HepG2 (cell line): ENCODE measurements at regions not wholly inside any gene's neighbourhood (a gene's known extent, or its start where the extent isn't known, plus 50 kb on each side); places are given as distances from the start of the nearest gene placed in this dataset.

Experiments used
- ATAC-seq: fragments of 200-7000 bp; cut with Tn5 transposase; 3 replicates; pipeline ENCODE4 v1.9.1; 2020; ENCODE audit warnings: mild to moderate bottlenecking, moderate library complexity
- BruUV-seq: library from RNA; stranded (reverse); fragments of 400-500 nt; replicated peaks from 2 replicates; lab custom pipeline; 2021; lab: Mats Ljungman, UMichigan
- CTCF ChIA-PET: fragments of 300-600 bp; formaldehyde crosslinking; extraction: SDS; loops from one replicate; lab custom pipeline; 2021; ENCODE audit warnings: low total read pairs, inconsistent platforms, low intra/inter-chr PET ratio; lab: Yijun Ruan, JAX
- POLR2A ChIA-PET: fragments of 350-600 bp; sonication (Branson Sonifier 250); formaldehyde crosslinking; loops from one replicate; lab custom pipeline; 2020; ENCODE audit warnings: antibody characterized with exemption, inconsistent platforms; lab: Yijun Ruan, JAX
- DNase-seq: peaks from one replicate; pipeline ENCODE4 v3.0.0-alpha.2; 2015; ENCODE audit warnings: low spot score
- FAIRE-seq: peaks from 3 replicates; lab custom pipeline; 2011; peaks lifted over from hg19 to GRCh38; lab: Jason Lieb, UNC
- H2AFZ ChIP-seq: one replicate; pipeline ENCODE4 v1.6.1; 2011; ENCODE audit warnings: low read length, inconsistent platforms
- H3K27ac ChIP-seq: fragments of 300-600 bp; 3 replicates; pipeline ENCODE4 v1.8.0; 2011; ENCODE audit warnings: mixed run types, mild to moderate bottlenecking, mixed read lengths, low read length, inconsistent platforms; ENCODE audit not compliant: insufficient read depth; ENCODE audit errors: extremely low read length
- H3K27me3 ChIP-seq, 2 experiments: fragments of 200-600 bp in 1 of 2; 2 replicates in 1 of 2; 3 replicates in 1 of 2; pipeline versions ENCODE4 v1.6.0 to v1.8.0; 2011; ENCODE audit warnings: low read length in 2 of 2, mild to moderate bottlenecking in 2 of 2, moderate library complexity in 2 of 2, inconsistent platforms in 1 of 2; ENCODE audit not compliant: insufficient read depth in 2 of 2, control insufficient read depth in 1 of 2
- H3K36me3 ChIP-seq, 2 experiments: fragments of 200-600 bp in 1 of 2; replicated peaks in 1 of 2; 2 replicates in 1 of 2; 3 replicates in 1 of 2; pipeline versions ENCODE4 v1.5.1 to v1.8.0; 2011; ENCODE audit warnings: low read length in 2 of 2, inconsistent platforms in 1 of 2; ENCODE audit not compliant: insufficient read depth in 2 of 2, control insufficient read depth in 1 of 2
- H3K4me1 ChIP-seq: 2 replicates; pipeline ENCODE4 v1.5.1; 2012; ENCODE audit warnings: low read length, inconsistent platforms; ENCODE audit not compliant: insufficient read depth
- H3K4me2 ChIP-seq: 2 replicates; pipeline ENCODE4 v1.6.0; 2011; ENCODE audit warnings: low read depth, low read length, inconsistent platforms
- H3K4me3 ChIP-seq, 3 experiments: fragments of 200-600 bp in 1 of 3; sonication (generic), shearing (Covaris generic) in 1 of 3; replicated peaks in 1 of 3; 2 replicates each; pipeline ENCODE4 v1.5.1; 2011 to 2016; ENCODE audit warnings: low read length in 3 of 3, inconsistent platforms in 2 of 3, low read depth in 2 of 3, mild to moderate bottlenecking in 2 of 3, control low read depth in 1 of 3, mixed read lengths in 1 of 3; ENCODE audit not compliant: insufficient read depth in 1 of 3
- H3K79me2 ChIP-seq: one replicate; pipeline ENCODE4 v1.6.1; 2011; ENCODE audit warnings: low read length, inconsistent platforms; ENCODE audit not compliant: insufficient read depth
- H3K9ac ChIP-seq: 2 replicates; pipeline ENCODE4 v1.6.0; 2011; ENCODE audit warnings: mild to moderate bottlenecking, low read depth, low read length, inconsistent platforms; ENCODE audit not compliant: insufficient read depth
- H3K9me3 ChIP-seq: 2 replicates; pipeline ENCODE4 v1.5.1; 2012; ENCODE audit warnings: mild to moderate bottlenecking, low read length
- H4K20me1 ChIP-seq: 2 replicates; pipeline ENCODE4 v1.6.0; 2011; ENCODE audit warnings: inconsistent platforms, mild to moderate bottlenecking, low read length, moderate library complexity; ENCODE audit not compliant: insufficient read depth
- POLR2A ChIP-seq, 2 experiments: IDR thresholded peaks; 2 replicates each; pipeline ENCODE4 v1.6.1; 2011; ENCODE audit warnings: low read depth in 2 of 2, low read length in 2 of 2, mild to moderate bottlenecking in 1 of 2, moderate library complexity in 1 of 2; ENCODE audit not compliant: insufficient read depth in 1 of 2
- RBAK ChIP-seq: sonication (generic); formaldehyde crosslinking; IDR thresholded peaks from 2 replicates; pipeline ENCODE4 v1.5.1; 2020; ENCODE audit warnings: mild to moderate bottlenecking, missing genetic modification reagents
- SRSF4 ChIP-seq: fragments of 200-400 bp; formaldehyde crosslinking; IDR thresholded peaks from one replicate; pipeline ENCODE4 v1.6.1; 2018; ENCODE audit warnings: mild to moderate bottlenecking, low read depth, low read length, moderate library complexity; ENCODE audit not compliant: poor library complexity, severe bottlenecking
- ZKSCAN1 ChIP-seq: fragments of 150-350 bp; IDR thresholded peaks from 2 replicates; pipeline ENCODE4 v1.6.1; 2014; ENCODE audit warnings: low read length
- ZNF510 ChIP-seq: sonication (generic); formaldehyde crosslinking; IDR thresholded peaks from 2 replicates; pipeline ENCODE4 v1.4.0; 2020; ENCODE audit warnings: low read depth, mild to moderate bottlenecking, missing genetic modification reagents
- ZNF557 ChIP-seq: sonication (generic); formaldehyde crosslinking; IDR thresholded peaks from 2 replicates; pipeline ENCODE4 v1.4.0; 2020; ENCODE audit warnings: missing genetic modification reagents
- WGBS: methylation state at CpG from one replicate; pipeline ENCODE4 v1.1.6; 2017; ENCODE audit warnings: low lambda C conversion rate; 5-methylcytosine and 5-hydroxymethylcytosine counted together
- in situ Hi-C: cut with HindIII; loops from 2 replicates; pipeline ENCODE4 v1.10.0; 2017; ENCODE audit warnings: low pct_unique_long_range_greater_than_20kb; ENCODE audit not compliant: extremely low pct_ligation_motif_present
- intact Hi-C: fragments of 100-400 bp; cut with micrococcal nuclease; formaldehyde crosslinking; loops from one replicate; pipeline ENCODE4 v1.10.0; 2022; ENCODE audit not compliant: unreplicated experiment
- TF ChIP-seq, protein P1 (sequence below): sonication (generic); formaldehyde crosslinking; IDR thresholded peaks from 2 replicates; pipeline ENCODE4 v1.8.0; 2022; ENCODE audit warnings: mild to moderate bottlenecking, missing genetic modification reagents
- TF ChIP-seq, protein P2 (sequence below): sonication (generic); formaldehyde crosslinking; IDR thresholded peaks from 2 replicates; pipeline ENCODE4 v1.4.0; 2020; ENCODE audit warnings: low read depth, missing genetic modification reagents
- TF ChIP-seq, protein P3 (sequence below): IDR thresholded peaks from 2 replicates; pipeline ENCODE4 v1.6.1; 2016; ENCODE audit warnings: missing compliant biosample characterization, missing genetic modification reagents, borderline replicate concordance

DNA sequence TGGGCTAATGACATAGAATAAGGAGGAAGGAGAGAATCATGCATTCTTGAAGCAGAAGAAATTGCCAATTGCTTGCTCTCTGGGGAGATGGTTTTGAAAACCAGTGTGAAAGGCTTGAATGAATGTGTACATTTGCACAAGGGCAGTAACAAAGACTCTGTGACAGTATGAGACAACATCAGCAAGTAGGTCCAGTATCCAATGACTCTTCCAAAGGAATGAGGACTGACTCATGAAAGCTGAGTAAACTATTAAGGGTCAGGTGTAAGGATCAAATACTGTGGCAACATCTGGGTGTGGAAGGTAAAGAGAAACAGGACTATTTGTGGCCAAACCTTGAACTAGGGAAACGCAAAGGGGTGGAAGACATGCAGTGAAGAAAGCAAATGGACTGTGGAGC lies 886.0 kb upstream of the CHAC2 start:
- TF ChIP-seq ZNF557 (CRISPR knock-in tag) (no peak), ZKSCAN1 (no peak), RBAK (CRISPR knock-in tag) (no peak)
- TF ChIP-seq, protein P1, sequence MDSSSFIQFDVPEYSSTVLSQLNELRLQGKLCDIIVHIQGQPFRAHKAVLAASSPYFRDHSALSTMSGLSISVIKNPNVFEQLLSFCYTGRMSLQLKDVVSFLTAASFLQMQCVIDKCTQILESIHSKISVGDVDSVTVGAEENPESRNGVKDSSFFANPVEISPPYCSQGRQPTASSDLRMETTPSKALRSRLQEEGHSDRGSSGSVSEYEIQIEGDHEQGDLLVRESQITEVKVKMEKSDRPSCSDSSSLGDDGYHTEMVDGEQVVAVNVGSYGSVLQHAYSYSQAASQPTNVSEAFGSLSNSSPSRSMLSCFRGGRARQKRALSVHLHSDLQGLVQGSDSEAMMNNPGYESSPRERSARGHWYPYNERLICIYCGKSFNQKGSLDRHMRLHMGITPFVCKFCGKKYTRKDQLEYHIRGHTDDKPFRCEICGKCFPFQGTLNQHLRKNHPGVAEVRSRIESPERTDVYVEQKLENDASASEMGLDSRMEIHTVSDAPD (CRISPR knock-in tag), result no peak
- H3K79me2 ChIP-seq, result no peaks in the 10 kb centered on the region
- no peaks in the 10 kb centered on the region for H3K36me3 ChIP-seq
- FAIRE-seq (no peak), ATAC-seq (no peak), DNase-seq (no peak)
- H3K4me1 ChIP-seq, result no peaks in the 10 kb centered on the region
- no peaks in the 10 kb centered on the region for H4K20me1 ChIP-seq
- peaks cover 12% of the 10 kb centered on the region; the same call in 1 of the 2 replicates for H3K9me3 ChIP-seq
- BruUV-seq, result no TSS peak
- no peaks in the 10 kb centered on the region for H3K27me3 ChIP-seq
- 3% methylated on average over 1 of the region's 1 CpG for WGBS
- no peak overlapping the region for H3K9ac ChIP-seq
- H2AFZ ChIP-seq, result no peak overlapping the region
- in situ Hi-C loops (no loop called here), intact Hi-C loops (no loop called here)
- ChIA-PET POLR2A (no interaction called here), CTCF (no interaction called here)
- H3K4me2 ChIP-seq, result no peak overlapping the region
- no peak overlapping the region for H3K27ac ChIP-seq
- no peak overlapping the region for H3K4me3 ChIP-seq

DNA sequence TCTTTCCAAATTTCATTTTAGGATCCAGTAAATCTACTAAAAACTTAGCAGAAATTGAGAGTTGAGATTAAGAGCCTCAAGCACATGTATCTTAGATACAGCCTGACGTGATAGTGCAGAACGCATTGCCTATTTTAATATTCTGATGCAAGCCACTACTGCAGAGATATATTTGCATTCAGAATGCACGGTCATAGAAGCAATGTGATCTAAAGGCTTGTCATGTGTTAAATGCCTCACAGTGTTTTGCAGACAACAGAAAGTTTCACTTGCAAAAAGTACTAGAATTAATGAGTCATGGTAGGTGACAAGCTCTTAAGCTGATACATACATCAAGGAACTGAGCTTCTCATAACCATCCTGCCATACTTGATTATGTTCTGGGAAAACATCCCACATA lies 886.7 kb upstream of the CHAC2 start:
- intact Hi-C loops (no loop called here), in situ Hi-C loops (no loop called here)
- no peak for DNase-seq
- no TSS peak for BruUV-seq
- no peaks in the 10 kb centered on the region for H3K4me1 ChIP-seq
- H2AFZ ChIP-seq, result no peak overlapping the region
- H4K20me1 ChIP-seq, result no peaks in the 10 kb centered on the region
- no peak for FAIRE-seq
- H3K4me2 ChIP-seq, result no peak overlapping the region
- ChIA-PET POLR2A (no interaction called here), CTCF (no interaction called here)
- H3K27me3 ChIP-seq, result no peaks in the 10 kb centered on the region
- peaks cover 13% of the 10 kb centered on the region; the same call in 1 of the 2 replicates for H3K9me3 ChIP-seq
- H3K27ac ChIP-seq, result no peak overlapping the region
- WGBS, result 0% methylated on average over 3 of the region's 3 CpGs
- no peak for ATAC-seq
- H3K79me2 ChIP-seq, result no peaks in the 10 kb centered on the region
- H3K9ac ChIP-seq, result no peak overlapping the region
- H3K4me3 ChIP-seq, result no peak overlapping the region
- H3K36me3 ChIP-seq, result no peaks in the 10 kb centered on the region
- TF ChIP-seq POLR2A (IDR thresholded peaks at IDR 0.05; ENCODE audit: insufficient read depth in 1 of 2, low read depth in 2 of 2, low read length in 2 of 2), result no peak
- TF ChIP-seq, protein P2, sequence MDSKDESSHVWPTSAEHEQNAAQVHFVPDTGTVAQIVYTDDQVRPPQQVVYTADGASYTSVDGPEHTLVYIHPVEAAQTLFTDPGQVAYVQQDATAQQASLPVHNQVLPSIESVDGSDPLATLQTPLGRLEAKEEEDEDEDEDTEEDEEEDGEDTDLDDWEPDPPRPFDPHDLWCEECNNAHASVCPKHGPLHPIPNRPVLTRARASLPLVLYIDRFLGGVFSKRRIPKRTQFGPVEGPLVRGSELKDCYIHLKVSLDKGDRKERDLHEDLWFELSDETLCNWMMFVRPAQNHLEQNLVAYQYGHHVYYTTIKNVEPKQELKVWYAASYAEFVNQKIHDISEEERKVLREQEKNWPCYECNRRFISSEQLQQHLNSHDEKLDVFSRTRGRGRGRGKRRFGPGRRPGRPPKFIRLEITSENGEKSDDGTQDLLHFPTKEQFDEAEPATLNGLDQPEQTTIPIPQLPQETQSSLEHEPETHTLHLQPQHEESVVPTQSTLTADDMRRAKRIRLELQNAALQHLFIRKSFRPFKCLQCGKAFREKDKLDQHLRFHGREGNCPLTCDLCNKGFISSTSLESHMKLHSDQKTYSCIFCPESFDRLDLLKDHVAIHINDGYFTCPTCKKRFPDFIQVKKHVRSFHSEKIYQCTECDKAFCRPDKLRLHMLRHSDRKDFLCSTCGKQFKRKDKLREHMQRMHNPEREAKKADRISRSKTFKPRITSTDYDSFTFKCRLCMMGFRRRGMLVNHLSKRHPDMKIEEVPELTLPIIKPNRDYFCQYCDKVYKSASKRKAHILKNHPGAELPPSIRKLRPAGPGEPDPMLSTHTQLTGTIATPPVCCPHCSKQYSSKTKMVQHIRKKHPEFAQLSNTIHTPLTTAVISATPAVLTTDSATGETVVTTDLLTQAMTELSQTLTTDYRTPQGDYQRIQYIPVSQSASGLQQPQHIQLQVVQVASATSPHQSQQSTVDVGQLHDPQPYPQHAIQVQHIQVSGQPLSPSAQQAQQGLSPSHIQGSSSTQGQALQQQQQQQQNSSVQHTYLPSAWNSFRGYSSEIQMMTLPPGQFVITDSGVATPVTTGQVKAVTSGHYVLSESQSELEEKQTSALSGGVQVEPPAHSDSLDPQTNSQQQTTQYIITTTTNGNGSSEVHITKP (CRISPR knock-in tag), result no peak
- no peak for TF ChIP-seq ZNF510 (CRISPR knock-in tag)
- no peak for TF ChIP-seq SRSF4
- TF ChIP-seq, protein P3, sequence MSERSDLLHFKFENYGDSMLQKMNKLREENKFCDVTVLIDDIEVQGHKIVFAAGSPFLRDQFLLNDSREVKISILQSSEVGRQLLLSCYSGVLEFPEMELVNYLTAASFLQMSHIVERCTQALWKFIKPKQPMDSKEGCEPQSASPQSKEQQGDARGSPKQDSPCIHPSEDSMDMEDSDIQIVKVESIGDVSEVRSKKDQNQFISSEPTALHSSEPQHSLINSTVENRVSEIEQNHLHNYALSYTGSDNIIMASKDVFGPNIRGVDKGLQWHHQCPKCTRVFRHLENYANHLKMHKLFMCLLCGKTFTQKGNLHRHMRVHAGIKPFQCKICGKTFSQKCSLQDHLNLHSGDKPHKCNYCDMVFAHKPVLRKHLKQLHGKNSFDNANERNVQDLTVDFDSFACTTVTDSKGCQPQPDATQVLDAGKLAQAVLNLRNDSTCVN (CRISPR knock-in tag), result no peak
